T-helper 22 cell (primary cell): ENCODE measurements at regions not wholly inside any gene's neighbourhood (a gene's known extent, or its start where the extent isn't known, plus 50 kb on each side); places are given as distances from the start of the nearest gene placed in this dataset.

ENCODE experiments used
- DNase-seq: peaks from one replicate; pipeline ENCODE4 v3.0.0-alpha.2; 2020; ENCODE audit warnings: low read depth

DNA sequence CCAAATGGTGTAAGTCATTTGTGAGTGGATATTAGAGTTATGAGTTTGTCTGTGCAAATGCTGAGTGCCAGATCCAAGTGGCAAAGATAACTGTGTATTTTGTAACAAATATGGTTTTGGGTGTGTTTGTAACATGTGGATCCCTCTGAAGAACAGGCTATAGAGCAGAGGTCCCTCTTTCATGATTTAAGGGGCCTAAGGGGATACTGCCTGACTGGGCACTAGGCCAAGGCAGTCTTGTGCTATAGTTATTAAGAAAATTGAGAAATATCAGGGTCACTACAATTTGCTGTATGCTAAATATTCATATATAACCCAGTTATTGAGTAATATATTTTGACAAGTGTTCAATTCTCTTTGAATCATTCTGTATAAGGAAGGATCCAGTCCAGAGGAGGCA is 555.6 kb upstream of the RGMA start:
- DNase-seq: no peak

- DNase-seq: no peak
Measured at GRCh38 chr15:93640411-93640962, 551.5 kb upstream of the RGMA start.

DNA sequence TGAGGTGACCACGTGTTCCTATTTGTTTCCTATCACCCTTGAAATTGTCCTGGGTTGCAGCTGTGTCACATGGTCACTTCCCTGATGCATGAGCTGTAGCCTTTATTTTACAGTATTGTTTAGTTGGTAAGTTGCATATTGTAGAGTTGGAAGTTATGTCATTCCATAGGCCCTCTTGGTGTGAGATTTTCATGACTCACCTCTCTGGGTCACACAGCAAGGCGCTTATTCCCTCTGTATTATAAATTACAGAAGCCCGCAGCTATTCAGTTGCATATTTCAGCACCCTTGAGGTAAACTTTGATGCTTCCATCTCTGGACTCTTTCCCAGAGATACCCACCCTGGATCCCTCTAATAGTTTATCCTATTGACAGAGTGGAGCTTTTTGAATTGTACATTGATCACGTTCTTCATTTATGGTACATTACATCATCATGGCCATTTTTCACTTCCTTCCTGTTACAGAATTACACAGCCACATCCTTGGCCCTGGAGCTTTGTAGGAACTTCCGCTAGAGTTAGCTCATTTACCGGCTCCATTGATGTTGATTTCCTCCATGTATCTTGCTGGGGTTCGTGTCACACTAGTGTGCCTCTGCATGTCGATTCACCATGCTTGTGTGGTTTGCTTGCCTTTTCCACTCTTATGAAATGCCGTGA is 543.1 kb upstream of the RGMA start:
- DNase-seq: no peak

DNA sequence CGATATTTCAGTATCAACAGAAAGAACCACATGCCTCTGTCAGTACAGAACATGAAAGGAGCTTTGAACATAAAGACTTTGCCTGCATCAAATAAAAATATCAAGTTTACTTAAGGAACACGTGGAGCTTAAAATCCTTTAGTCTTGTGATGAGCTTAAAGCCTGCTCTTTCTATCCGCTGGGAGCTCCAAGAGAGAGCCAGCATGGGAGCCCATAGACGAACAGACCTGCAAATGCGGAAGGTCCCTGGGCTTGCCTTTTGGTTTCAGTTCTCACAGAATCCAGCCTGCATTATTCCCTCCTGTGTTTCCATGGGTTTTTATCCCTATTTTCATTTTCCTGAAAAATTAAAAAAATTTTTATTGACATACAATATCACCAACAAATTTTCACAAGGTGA is 530.6 kb upstream of the RGMA start:
- no peak for DNase-seq

DNA sequence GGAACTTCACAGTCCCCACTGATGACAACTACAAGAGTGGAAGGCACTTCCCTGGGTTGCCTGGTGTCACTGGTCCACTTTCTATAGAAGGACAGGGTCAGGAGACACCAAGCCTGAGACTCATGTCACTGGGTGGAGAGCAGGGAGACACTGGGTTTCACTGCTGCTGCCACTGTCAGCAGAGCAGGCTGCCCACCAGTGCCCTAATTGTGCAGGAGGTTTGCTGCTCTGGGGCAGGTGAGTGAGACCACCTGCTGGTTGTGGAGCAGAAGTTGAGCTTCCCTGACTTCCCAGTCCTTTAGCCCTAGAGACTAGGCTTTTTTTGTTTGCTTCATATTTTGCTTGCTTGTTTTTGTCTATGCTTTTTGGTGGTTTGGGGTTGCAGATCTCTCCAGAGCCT is 528.4 kb upstream of the RGMA start:
- no peak for DNase-seq

DNA sequence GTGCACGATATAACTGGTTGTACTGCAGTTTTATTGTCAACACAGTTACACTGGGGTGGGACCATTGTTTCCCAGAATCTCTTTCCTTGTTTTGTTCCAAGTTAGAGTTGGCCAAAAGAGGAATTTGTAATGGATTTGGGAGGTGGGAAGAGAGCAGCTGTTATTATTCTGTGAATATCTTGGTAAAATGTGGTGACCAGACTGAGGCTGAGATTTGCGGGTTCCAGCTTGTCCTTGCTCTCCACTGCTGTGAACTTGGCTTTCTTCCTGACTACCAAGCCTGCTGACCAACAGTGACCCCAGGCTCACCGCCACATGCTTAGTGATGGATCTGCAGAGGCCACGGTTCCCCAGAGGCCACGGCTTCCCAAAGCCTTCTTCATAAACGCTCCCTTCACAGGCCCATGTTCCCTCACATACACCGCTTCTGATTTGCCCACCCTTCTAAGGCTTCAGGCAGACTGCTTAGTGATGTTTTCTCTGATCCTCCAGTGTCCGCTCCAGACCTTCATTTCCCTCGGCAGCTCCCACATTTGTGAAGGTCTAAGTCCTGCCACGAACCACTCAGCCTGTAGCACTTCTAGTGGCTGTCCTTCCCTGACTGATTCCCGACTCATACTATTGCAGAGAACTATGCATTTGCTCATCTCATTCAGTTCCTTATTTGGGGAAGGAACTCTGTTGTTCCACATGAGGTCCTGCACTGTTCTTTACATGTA is 525.5 kb upstream of the RGMA start:
- no peak for DNase-seq

- DNase-seq: no peak
Measured at GRCh38 chr15:93613386-93613785, 524.4 kb upstream of the RGMA start.

GRCh38 chr15:93612953-93613352 is 523.9 kb upstream of the RGMA start:
- no peak for DNase-seq

- no peak for DNase-seq
Measured at GRCh38 chr15:93610944-93611343, 521.9 kb upstream of the RGMA start.

DNA sequence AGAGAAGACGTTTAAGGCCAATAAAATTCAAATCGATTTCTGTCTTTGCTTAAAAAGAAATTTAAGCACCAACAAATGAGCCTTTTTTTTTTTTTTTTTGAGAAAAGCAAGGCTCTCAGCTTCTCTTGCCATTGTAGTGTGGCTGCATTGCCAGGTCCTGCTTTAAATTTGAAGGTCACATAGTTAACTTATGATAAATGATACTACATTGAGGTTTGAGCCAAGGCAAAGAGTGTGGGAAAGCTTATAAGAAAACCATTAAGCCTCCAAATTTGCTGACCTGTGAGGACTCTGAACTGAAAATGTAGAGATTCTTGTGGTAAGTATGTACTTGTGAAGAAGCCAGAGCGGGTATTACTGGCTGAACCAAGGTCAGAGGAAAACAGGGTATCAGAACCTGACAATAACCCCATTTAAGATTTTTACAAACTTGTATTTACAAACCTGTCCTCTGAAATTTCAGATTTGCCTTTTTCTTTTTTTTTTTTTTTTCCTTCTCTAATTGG is 519.7 kb upstream of the RGMA start:
- DNase-seq: no peak

- no peak for DNase-seq
Measured at GRCh38 chr15:93603550-93603949, 514.5 kb upstream of the RGMA start.

DNA sequence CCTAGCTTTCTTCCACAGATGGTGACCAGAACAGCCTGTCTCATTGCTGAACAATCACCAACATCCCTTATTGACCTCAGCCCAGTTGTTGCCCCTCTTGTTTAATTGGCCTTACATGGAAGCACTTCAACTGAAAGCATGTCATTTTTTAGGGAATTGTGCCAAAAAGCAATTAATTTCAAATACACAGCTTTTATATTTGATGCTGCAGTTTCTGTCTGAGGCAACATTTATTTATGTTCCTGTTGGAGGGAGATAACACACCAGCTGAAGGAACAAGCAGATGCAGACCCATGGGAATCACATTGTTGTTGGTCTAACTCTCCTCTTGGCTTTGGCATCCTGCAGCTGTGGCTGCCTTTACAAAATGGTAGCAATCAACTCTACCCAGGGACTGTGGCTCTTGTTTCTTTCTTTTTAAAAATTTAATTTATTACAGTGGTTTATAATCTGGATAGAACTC is 498.1 kb upstream of the RGMA start:
- DNase-seq: no peak

DNA sequence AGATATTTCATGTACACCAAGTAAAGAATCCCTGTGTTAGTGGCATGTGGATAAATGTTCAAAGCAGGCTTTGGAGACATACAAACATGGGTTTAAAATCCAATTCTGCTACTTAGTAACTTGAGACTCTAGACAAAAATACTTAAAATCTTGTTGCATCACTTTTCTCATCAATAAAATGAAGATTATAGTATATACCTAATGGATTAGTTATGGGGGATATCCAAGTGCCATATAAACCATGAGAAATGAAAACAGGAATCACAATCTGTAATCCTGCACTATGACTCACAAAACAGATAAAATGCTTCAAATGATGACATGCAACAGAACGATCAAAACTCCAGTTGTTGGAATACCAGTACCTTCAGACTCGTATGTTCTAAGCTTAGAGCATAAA is 496.0 kb upstream of the RGMA start:
- no peak for DNase-seq

GRCh38 chr15:93583968-93584367 is 495.0 kb upstream of the RGMA start:
- no peak for DNase-seq

GRCh38 chr15:93583552-93583951 is 494.5 kb upstream of the RGMA start:
- no peak for DNase-seq

- DNase-seq: no peak
Measured at GRCh38 chr15:93570527-93570926, 481.5 kb upstream of the RGMA start.

- no peak for DNase-seq
Measured at GRCh38 chr15:93566762-93567161, 477.8 kb upstream of the RGMA start.

- no peak for DNase-seq
Measured at GRCh38 chr15:93565201-93565600, 476.2 kb upstream of the RGMA start.

DNA sequence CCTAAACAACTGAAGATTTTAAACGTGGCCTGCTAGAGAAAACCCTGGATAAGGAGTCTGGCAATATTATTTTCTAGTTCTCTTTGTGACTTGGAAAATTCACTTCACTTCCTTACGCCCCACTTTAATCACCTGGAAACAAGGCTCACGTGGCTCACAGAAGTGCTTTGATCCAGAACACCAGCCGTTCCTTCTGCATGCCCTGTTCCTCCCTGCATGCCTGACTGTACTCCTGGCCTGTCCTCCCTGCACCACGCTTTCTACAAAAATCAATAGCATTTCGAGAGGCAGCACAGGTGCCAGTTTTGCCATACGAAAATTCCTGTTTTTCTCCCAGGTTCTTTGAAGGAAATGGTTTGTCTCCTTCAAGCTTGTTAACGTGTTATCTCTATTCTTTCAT is 474.2 kb upstream of the RGMA start:
- DNase-seq: no peak

GRCh38 chr15:93562395-93563123 is 473.5 kb upstream of the RGMA start:
- no peak for DNase-seq

GRCh38 chr15:93557696-93558095 is 468.7 kb upstream of the RGMA start:
- DNase-seq: no peak

- no peak for DNase-seq
Measured at GRCh38 chr15:93553167-93553935, 464.3 kb upstream of the RGMA start.
